Colonic mucosa (tissue), 4 donors: ENCODE measurements at regions not wholly inside any gene's neighbourhood (a gene's known extent, or its start where the extent isn't known, plus 50 kb on each side); places are given as distances from the start of the nearest gene placed in this dataset.

Source experiments
- DNase-seq: peaks from one replicate; pipeline ENCODE4 v3.0.0-alpha.2; 2020
- H3K27ac ChIP-seq: fragments of 200-600 bp; one replicate; pipeline ENCODE4 v1.8.0; 2021
- H3K27me3 ChIP-seq: fragments of 200-600 bp; one replicate; pipeline ENCODE4 v1.8.0; 2021
- H3K36me3 ChIP-seq: fragments of 200-600 bp; one replicate; pipeline ENCODE4 v1.8.0; 2021
- H3K4me1 ChIP-seq: fragments of 200-600 bp; one replicate; pipeline ENCODE4 v1.8.0; 2021; ENCODE audit warnings: mild to moderate bottlenecking
- H3K4me3 ChIP-seq: fragments of 200-600 bp; one replicate; pipeline ENCODE4 v1.8.0; 2021
- H3K9ac ChIP-seq, 2 donors: one replicate each; pipeline ENCODE4 v1.7.0; 2013; ENCODE audit warnings: control low read depth in 2 of 2, low read depth in 2 of 2, low read length in 2 of 2
- H3K9me3 ChIP-seq: fragments of 200-600 bp; one replicate; pipeline ENCODE4 v1.8.0; 2021
- intact Hi-C: fragments of 100-400 bp; cut with DNase I; formaldehyde crosslinking; loops from one replicate; pipeline ENCODE4 v1.14.1; 2022
- TF ChIP-seq, protein P1 (sequence below): fragments of 200-600 bp; IDR thresholded peaks from one replicate; pipeline ENCODE4 v1.8.0; 2022; ENCODE audit warnings: antibody characterized with exemption, mild to moderate bottlenecking
- donor health status: healthy.
- donor health status: DM: no; HTN: no; CAD: no.
- donor health status: DM: no; HTN: no; CAD: no.

DNA sequence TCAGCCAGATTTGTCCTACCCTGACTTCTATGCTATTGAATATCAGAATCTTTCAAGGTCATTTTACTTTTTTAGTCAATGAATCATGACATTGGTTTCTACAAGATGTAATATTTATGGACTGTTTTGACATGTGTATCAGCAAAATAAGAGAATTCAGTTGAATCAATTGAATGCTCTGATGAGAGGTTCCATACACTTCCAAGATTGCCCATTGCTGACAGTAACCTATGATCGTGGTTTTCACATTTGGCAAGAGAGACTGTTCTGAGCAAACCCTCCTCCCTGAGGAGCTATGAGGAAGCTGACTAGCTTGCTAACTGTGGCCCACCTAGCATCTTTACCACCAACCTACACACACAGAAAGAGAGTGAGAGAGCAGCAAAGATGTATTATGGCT, 56.7 kb upstream of the FST start:
- intact Hi-C loops: no loop called here
- TF ChIP-seq, protein P1, sequence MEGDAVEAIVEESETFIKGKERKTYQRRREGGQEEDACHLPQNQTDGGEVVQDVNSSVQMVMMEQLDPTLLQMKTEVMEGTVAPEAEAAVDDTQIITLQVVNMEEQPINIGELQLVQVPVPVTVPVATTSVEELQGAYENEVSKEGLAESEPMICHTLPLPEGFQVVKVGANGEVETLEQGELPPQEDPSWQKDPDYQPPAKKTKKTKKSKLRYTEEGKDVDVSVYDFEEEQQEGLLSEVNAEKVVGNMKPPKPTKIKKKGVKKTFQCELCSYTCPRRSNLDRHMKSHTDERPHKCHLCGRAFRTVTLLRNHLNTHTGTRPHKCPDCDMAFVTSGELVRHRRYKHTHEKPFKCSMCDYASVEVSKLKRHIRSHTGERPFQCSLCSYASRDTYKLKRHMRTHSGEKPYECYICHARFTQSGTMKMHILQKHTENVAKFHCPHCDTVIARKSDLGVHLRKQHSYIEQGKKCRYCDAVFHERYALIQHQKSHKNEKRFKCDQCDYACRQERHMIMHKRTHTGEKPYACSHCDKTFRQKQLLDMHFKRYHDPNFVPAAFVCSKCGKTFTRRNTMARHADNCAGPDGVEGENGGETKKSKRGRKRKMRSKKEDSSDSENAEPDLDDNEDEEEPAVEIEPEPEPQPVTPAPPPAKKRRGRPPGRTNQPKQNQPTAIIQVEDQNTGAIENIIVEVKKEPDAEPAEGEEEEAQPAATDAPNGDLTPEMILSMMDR: no peak
- Histone ChIP-seq H3K36me3 (no peaks in the 10 kb centered on the region), H3K4me3 (no peak overlapping the region), H3K9ac (no peak overlapping the region), H3K9me3 (no peaks in the 10 kb centered on the region), H3K4me1 (no peaks in the 10 kb centered on the region), H3K27me3 (no peaks in the 10 kb centered on the region), H3K27ac (no peak overlapping the region)
- no peak for DNase-seq

DNA sequence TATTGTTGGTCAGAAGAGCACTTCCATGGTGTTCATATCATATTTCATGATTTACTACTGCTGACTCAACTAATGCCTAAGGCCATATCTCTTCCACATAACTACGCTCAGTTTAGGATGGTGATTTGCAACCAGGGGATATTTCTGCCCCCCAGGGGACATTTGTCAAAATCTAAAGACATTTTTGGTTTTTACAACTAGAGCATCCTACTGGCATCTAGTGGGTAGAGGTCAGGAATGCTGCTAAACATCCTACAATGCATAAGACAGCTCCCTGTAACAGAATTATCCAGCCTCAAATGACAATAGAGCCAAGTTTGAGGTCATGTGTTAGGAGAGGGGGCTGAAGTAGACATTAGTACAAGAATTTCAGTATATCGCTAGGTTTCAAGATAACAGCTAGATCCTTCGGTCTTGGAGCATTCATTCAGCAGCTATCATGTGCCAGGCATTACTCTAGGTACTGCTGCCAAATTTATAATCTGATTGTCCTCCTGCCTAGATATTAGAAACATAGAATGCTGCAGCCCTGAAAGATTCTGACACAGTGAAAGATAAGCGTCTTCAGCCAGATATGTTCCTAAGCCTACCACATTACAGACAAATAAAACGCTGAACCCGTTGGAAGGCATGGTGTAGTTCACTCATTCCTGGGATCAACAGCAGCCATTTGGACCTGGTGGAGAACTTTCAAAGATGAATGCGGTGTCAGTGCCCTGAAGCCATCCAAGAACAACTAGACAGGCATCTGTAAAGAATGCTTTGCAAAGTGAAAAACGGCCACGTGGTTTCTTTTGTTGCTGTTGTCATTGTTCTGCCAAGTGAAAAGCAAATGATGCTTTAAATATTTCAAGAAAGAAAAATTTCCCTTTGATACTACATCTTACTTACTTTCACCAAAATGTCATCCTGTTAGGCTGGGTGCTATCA, 55.5 kb upstream of the FST start:
- H3K9ac ChIP-seq: no peak overlapping the region
- no peak for DNase-seq

DNA sequence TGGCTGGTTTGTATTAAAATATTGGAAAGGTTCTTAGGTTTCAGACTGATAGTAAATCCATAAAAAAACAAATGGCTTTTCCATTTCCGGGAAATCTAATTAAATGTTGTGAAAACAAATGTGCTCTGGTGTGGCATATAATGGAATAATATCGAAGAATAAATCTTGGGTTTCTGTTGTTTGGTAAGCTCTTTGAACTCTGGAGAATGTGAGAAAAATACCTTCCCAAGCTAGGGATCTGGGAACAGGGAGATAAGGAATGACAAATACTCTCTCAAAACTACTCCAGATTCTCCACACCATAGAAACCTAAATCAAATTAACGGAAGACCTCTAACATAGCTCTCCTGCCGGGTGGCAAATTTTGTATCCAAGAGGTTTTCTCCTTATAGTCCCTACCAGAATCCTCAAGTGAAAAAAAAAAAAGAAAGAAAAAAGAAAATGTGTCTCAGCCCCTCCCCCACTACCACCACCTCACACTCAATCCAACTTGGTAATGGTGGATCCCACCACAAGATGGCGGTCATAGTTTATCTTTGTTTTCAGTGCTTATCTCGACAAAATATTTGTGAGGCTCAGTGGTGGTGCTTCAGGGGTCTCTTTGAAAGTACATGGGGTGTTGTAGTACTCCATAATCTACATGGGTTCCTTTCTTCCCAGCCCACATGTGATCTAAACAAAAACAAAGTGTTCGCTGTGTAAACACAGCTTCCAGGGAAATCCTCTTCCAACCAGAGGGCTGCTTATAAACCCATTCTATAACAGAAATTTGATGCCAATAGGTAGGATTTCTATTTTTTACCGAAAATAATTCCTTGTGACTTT, 54.5 kb upstream of the FST start:
- peak; percentile 37 for DNase-seq
- intact Hi-C loops: loop anchor here (5.0 kb wide), 1 partner anchor 806 kb away; no protein-coding TSS in a partner anchor
- H3K27me3 ChIP-seq: no peaks in the 10 kb centered on the region
- no peaks in the 10 kb centered on the region for H3K4me1 ChIP-seq
- H3K9me3 ChIP-seq: no peaks in the 10 kb centered on the region
- no peaks in the 10 kb centered on the region for H3K36me3 ChIP-seq
- H3K27ac ChIP-seq: no peak overlapping the region
- H3K4me3 ChIP-seq: no peak overlapping the region
- H3K9ac ChIP-seq: no peak overlapping the region
- TF ChIP-seq, protein P1: peak; percentile 26

More for the DNA sequence above, 55.5 kb upstream of the FST start:
- Histone ChIP-seq H3K27ac (no peak overlapping the region), H3K36me3 (no peaks in the 10 kb centered on the region), H3K4me1 (no peaks in the 10 kb centered on the region), H3K27me3 (no peaks in the 10 kb centered on the region), H3K4me3 (no peak overlapping the region), H3K9me3 (no peaks in the 10 kb centered on the region)
- TF ChIP-seq, protein P1: no peak
- intact Hi-C loops: loop anchor here (5.0 kb wide), 1 partner anchor 807 kb away; no protein-coding TSS in a partner anchor

DNA sequence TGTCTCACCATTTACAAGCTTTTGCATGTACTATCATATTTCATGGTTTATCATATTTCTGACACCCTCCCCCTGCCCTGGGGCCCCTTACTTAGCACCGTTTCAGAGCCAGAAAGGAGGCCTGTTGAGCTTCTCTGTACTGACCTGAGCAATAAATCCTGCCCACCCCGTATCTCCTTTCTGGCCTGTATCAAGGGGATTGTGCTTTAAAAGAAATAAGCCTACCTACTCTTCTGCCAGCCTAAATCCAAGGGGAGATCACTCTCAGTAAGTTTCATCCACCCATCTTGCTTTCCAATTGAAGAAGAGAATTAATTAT, 54.0 kb upstream of the FST start:
- intact Hi-C loops: loop anchor here (5.0 kb wide), 1 partner anchor 806 kb away; no protein-coding TSS in a partner anchor

DNA sequence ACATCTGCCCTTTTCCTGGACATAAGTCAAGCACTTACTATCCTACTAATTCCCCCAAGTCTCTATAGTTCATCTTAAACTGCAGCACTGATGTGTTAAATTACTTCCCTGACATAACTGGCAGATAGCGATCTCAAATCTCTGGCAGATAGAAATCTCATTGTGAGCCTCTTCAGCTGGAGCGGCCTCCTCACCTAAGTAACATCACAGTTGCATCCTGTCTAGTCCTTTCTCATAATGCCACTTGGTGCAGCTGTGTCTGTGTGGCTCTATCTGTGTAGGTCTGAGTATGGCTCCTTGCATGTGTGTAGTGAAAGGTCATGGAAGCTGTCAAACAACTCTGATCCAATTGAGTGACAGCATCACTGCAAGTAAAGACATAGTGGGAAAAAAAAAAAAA, 53.6 kb upstream of the FST start:
- Histone ChIP-seq H3K9me3 (no peaks in the 10 kb centered on the region), H3K4me1 (no peaks in the 10 kb centered on the region), H3K36me3 (no peaks in the 10 kb centered on the region), H3K9ac (no peak overlapping the region), H3K27me3 (no peaks in the 10 kb centered on the region), H3K4me3 (no peak overlapping the region), H3K27ac (no peak overlapping the region)
- TF ChIP-seq, protein P1: no peak
- no peak for DNase-seq
- intact Hi-C loops: loop anchor here (5.0 kb wide), 1 partner anchor 805 kb away; no protein-coding TSS in a partner anchor

More for the DNA sequence above, 54.0 kb upstream of the FST start:
- Histone ChIP-seq H3K36me3 (no peaks in the 10 kb centered on the region), H3K4me3 (no peak overlapping the region), H3K27me3 (no peaks in the 10 kb centered on the region), H3K9me3 (no peaks in the 10 kb centered on the region), H3K27ac (no peak overlapping the region), H3K4me1 (no peaks in the 10 kb centered on the region), H3K9ac (no peak overlapping the region)
- no peak for DNase-seq
- TF ChIP-seq, protein P1: no peak
